ENCODE measurements at regions not wholly inside any gene's neighbourhood (a gene's known extent, or its start where the extent isn't known, plus 50 kb on each side); places are given as distances from the start of the nearest gene placed in this dataset.

DNA sequence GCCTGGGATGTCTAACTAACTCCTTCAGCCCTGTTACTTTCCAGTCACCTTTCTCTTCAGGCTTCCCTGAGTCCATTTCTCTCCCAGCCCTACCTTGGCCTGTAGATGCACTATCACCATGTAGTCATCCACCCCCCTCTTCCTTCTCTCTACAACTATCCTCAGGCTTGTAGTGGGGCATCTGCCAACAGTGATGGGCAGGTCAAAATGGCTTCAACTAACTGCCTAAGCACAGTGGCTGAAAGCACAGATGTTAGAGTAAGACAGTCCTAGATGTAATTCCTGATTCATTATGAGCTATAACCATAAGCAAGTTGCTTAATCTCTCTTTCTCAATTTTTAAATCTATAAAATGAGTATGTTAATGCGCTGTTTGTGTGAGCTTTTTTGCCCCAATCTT is 133.6 kb upstream of the NAV3 start:
- no peak overlapping the region for H3K4me3 ChIP-seq

DNA sequence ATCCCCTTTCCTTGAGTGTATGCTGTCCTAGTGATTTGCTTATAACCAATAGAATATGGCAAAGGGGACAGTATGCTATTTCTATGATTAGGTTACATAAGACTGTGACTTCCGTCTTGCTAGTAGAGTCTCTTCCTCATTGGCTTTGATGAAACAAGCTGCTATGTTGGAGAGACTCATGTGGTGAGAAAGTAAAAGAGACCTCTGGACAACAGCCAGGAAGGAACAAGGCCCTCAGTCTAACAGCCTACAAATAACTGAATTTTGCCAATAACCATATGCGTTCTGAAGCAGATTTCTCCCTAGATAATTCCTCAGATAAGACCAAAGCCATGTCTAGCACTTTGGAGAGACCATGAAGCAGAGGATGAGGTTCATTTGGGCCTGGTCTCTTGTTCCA is 134.5 kb upstream of the NAV3 start:
- TF ChIP-seq, protein P1, sequence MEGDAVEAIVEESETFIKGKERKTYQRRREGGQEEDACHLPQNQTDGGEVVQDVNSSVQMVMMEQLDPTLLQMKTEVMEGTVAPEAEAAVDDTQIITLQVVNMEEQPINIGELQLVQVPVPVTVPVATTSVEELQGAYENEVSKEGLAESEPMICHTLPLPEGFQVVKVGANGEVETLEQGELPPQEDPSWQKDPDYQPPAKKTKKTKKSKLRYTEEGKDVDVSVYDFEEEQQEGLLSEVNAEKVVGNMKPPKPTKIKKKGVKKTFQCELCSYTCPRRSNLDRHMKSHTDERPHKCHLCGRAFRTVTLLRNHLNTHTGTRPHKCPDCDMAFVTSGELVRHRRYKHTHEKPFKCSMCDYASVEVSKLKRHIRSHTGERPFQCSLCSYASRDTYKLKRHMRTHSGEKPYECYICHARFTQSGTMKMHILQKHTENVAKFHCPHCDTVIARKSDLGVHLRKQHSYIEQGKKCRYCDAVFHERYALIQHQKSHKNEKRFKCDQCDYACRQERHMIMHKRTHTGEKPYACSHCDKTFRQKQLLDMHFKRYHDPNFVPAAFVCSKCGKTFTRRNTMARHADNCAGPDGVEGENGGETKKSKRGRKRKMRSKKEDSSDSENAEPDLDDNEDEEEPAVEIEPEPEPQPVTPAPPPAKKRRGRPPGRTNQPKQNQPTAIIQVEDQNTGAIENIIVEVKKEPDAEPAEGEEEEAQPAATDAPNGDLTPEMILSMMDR (IDR thresholded peaks at IDR 0.05) = no peak
- H3K9me3 ChIP-seq = no peaks in the 10 kb centered on the region
- ATAC-seq (ENCODE audit: insufficient number of reproducible peaks, low FRiP score, low read depth) (no peak), DNase-seq (ENCODE audit: low spot score) (no peak)
- no peaks in the 10 kb centered on the region for H3K27me3 ChIP-seq (replicated peaks; ENCODE audit: insufficient read depth)
- no peaks in the 10 kb centered on the region for H3K36me3 ChIP-seq
- no peak overlapping the region for H3K27ac ChIP-seq
- no peaks in the 10 kb centered on the region for H3K4me1 ChIP-seq (ENCODE audit: control insufficient read depth in 1 of 2, low read depth in 2 of 2)
- H3K4me3 ChIP-seq = no peak overlapping the region

More for the DNA sequence above, 133.6 kb upstream of the NAV3 start:
- DNase-seq (ENCODE audit: low spot score) (no peak), ATAC-seq (ENCODE audit: insufficient number of reproducible peaks, low FRiP score, low read depth) (no peak)
- Histone ChIP-seq H3K9me3 (no peaks in the 10 kb centered on the region), H3K4me1 (ENCODE audit: control insufficient read depth in 1 of 2, low read depth in 2 of 2) (no peaks in the 10 kb centered on the region), H3K27ac (no peak overlapping the region), H3K27me3 (replicated peaks; ENCODE audit: insufficient read depth) (no peaks in the 10 kb centered on the region), H3K36me3 (no peaks in the 10 kb centered on the region)
- TF ChIP-seq, protein P1 (IDR thresholded peaks at IDR 0.05) = no peak

DNA sequence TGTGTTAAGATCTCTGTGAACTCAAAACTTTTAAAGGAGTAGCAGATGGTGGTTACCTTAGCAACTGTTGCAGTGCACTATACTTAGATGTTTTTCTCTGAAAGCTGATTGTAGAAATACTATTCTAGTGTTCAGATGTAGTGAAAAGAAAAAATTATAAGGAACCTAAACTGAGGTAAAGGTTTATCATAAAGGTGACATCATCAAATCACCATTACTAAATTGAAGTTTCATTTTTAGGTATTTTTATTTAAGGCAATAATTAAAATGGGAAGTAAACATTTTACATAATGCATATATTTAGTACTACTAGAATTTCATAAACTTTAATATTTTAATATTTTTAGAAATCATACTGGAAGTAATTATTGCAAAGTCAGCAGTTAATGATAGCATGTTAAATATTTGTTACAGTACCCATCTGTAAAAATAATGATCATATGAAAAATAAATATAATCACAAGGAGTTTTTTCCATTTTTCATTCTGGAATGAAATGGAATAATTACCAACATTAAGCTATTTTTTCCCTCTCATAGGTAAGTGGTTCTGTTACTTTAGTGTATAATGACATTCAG is 141.1 kb upstream of the NAV3 start:
- no peak overlapping the region for H3K27ac ChIP-seq
- no peak for DNase-seq (ENCODE audit: low spot score)

DNA sequence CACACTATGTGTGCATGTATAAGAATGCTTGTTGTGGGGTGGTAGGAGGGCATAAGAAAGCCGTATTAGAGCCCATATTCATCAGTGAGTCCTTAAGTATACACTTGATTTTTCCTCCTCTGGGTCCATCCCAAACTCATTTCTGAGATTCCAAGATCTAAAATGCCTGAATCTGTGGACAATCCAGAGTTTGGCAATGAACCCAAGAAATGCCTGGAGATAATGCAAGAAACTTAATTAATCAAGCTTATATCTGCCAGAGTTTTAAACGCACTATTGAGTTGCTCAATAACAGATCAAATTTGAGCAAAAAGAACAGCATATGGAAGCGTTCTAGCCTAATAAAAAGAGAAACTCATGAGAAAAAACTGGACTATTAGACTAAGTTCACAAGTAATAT is 143.4 kb upstream of the NAV3 start:
- Histone ChIP-seq H3K27me3 (replicated peaks; ENCODE audit: insufficient read depth) (no peaks in the 10 kb centered on the region), H3K36me3 (no peaks in the 10 kb centered on the region), H3K27ac (no peak overlapping the region), H3K4me1 (ENCODE audit: control insufficient read depth in 1 of 2, low read depth in 2 of 2) (no peaks in the 10 kb centered on the region), H3K9me3 (no peaks in the 10 kb centered on the region), H3K4me3 (no peak overlapping the region)
- ATAC-seq (ENCODE audit: insufficient number of reproducible peaks, low FRiP score, low read depth) (no peak), DNase-seq (ENCODE audit: low spot score) (no peak)
- TF ChIP-seq, protein P1 (IDR thresholded peaks at IDR 0.05) = no peak

More for the DNA sequence above, 141.1 kb upstream of the NAV3 start:
- Histone ChIP-seq H3K36me3 (no peaks in the 10 kb centered on the region), H3K4me3 (no peak overlapping the region), H3K4me1 (ENCODE audit: control insufficient read depth in 1 of 2, low read depth in 2 of 2) (no peaks in the 10 kb centered on the region), H3K27me3 (replicated peaks; ENCODE audit: insufficient read depth) (no peaks in the 10 kb centered on the region), H3K9me3 (no peaks in the 10 kb centered on the region)
- ATAC-seq (ENCODE audit: insufficient number of reproducible peaks, low FRiP score, low read depth) = no peak
- TF ChIP-seq, protein P1 (IDR thresholded peaks at IDR 0.05) = no peak

DNA sequence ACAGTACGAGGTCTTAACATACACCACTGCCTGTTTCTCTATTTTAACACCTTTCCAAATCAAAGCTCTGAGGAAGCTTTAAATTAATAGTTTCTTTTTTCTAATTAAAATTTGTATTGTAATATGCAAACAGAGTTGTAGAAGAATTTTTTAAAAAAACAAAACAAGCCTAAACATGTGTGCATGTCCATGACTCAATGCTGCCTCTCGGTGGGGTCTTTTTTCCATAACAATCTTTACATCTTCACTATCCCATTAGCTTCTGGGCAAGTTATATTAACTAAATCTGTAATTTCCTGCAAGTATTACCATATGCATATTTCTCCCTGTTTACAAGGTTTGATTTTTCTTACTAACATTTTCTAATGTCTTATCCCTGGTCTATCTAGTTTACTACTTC is 143.9 kb upstream of the NAV3 start:
- Histone ChIP-seq H3K27me3 (replicated peaks; ENCODE audit: insufficient read depth) (no peaks in the 10 kb centered on the region), H3K9me3 (no peaks in the 10 kb centered on the region), H3K27ac (no peak overlapping the region), H3K4me1 (ENCODE audit: control insufficient read depth in 1 of 2, low read depth in 2 of 2) (no peaks in the 10 kb centered on the region), H3K36me3 (no peaks in the 10 kb centered on the region), H3K4me3 (no peak overlapping the region)
- TF ChIP-seq, protein P1 (IDR thresholded peaks at IDR 0.05) = no peak
- no peak for ATAC-seq (ENCODE audit: insufficient number of reproducible peaks, low FRiP score, low read depth)
- DNase-seq (ENCODE audit: low spot score) = no peak
